Large intestine (tissue), 3 donors: ENCODE measurements at regions not wholly inside any gene's neighbourhood (a gene's known extent, or its start where the extent isn't known, plus 50 kb on each side); places are given as distances from the start of the nearest gene placed in this dataset.

Experiments
- DNase-seq, 2 donors: peaks; one replicate each; pipeline versions ENCODE4 v3.0.0 to v3.0.0-alpha.2; 2013
- H3K27ac ChIP-seq: one replicate; pipeline ENCODE4 v1.5.1; 2013; ENCODE audit warnings: low read length
- H3K27me3 ChIP-seq: 2 replicates; pipeline ENCODE4 v1.6.1; 2013; ENCODE audit warnings: low read length; ENCODE audit not compliant: control insufficient read depth, insufficient read depth
- H3K36me3 ChIP-seq: 2 replicates; pipeline ENCODE4 v1.6.1; 2013; ENCODE audit warnings: low read length; ENCODE audit not compliant: control insufficient read depth, insufficient read depth
- H3K4me1 ChIP-seq: one replicate; pipeline ENCODE4 v1.6.1; 2013; ENCODE audit warnings: low read length; ENCODE audit not compliant: control insufficient read depth, insufficient read depth
- H3K4me3 ChIP-seq: one replicate; pipeline ENCODE4 v1.5.1; 2013; ENCODE audit warnings: low read length
- H3K9me3 ChIP-seq: one replicate; pipeline ENCODE4 v1.6.1; 2013; ENCODE audit warnings: mild to moderate bottlenecking, low read depth, low read length, moderate library complexity; ENCODE audit not compliant: control insufficient read depth
- WGBS: methylation state at CpG from one replicate; pipeline ENCODE4 v1.1.5; 2013; ENCODE audit warnings: low lambda C conversion rate; ENCODE audit not compliant: insufficient coverage; 5-methylcytosine and 5-hydroxymethylcytosine counted together

DNA sequence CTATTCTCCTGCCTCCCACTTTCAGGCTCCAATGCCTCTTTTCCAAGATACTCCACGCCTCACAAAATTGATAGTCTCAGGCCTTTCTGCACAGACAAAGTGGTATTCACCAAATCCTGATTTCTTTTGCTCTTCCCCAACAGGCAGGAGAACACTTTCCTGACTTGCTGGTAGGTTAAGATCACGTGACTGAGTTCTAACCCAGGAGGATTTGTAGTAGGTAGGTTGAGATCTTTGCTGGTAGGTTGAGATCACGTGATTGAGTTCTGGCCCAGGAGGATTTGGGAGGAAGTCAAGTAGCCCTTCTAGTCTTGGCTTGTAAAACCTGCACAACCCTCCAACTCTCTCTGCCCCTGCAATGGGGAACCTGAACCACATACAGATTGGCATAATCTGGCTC, 741.5 kb downstream of the TYW1 start:
- no peaks in the 10 kb centered on the region for H3K27me3 ChIP-seq
- H3K4me3 ChIP-seq, result no peak overlapping the region
- no peak overlapping the region for H3K27ac ChIP-seq
- H3K4me1 ChIP-seq, result no peaks in the 10 kb centered on the region
- WGBS, result no CpG with 5 or more reads among the region's 3 CpGs
- H3K36me3 ChIP-seq, result no peaks in the 10 kb centered on the region
- DNase-seq, result no peak
- no peaks in the 10 kb centered on the region for H3K9me3 ChIP-seq

DNA sequence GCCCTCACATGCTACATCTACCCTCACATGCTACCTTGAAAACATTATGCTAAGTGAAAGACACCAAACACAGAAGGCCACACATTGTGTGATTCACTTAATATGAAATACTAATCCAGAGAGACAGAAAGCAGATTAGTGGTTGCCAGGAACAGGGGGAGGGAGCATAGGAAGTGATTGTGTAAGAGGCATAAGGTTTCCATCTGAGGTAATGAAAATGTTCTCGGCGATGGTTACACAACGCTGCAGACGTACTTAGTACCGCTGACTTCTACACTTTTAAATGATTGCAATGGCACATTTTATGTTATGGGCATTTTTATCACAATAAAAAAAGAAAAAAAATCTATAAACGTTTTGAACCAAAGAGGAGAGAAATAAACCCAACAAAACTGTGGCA, 742.3 kb downstream of the TYW1 start:
- H3K36me3 ChIP-seq, result no peaks in the 10 kb centered on the region
- no peak overlapping the region for H3K27ac ChIP-seq
- H3K4me1 ChIP-seq, result no peaks in the 10 kb centered on the region
- H3K9me3 ChIP-seq, result no peaks in the 10 kb centered on the region
- no peak for DNase-seq
- H3K4me3 ChIP-seq, result no peak overlapping the region
- WGBS, result 77% methylated on average over 6 of the region's 6 CpGs
- H3K27me3 ChIP-seq, result no peaks in the 10 kb centered on the region

DNA sequence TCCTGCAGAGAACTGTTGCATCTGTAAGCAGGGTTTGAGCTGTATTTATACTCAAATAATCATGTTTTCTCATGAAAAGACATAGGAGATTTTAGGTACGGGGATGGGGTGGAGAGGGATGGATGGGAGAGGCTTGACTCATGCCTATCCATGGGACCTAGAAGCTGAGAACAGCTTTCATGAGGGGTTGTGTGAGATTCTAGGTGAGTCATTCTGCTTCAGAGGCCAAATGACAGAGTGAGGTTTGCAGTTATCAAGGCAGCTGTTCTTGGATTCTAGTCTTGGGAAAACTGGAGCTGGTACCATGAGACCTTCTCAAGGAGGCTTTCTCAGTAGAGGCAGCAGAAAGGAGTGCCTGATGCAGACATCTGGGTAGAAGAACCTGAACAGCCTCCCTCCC, 746.9 kb downstream of the TYW1 start:
- no peak for DNase-seq
- H3K36me3 ChIP-seq, result no peaks in the 10 kb centered on the region
- no peak overlapping the region for H3K27ac ChIP-seq
- 100% methylated on average over 1 of the region's 1 CpG for WGBS
- H3K27me3 ChIP-seq, result no peaks in the 10 kb centered on the region
- H3K4me3 ChIP-seq, result no peak overlapping the region
- H3K4me1 ChIP-seq, result no peaks in the 10 kb centered on the region
- no peaks in the 10 kb centered on the region for H3K9me3 ChIP-seq

DNA sequence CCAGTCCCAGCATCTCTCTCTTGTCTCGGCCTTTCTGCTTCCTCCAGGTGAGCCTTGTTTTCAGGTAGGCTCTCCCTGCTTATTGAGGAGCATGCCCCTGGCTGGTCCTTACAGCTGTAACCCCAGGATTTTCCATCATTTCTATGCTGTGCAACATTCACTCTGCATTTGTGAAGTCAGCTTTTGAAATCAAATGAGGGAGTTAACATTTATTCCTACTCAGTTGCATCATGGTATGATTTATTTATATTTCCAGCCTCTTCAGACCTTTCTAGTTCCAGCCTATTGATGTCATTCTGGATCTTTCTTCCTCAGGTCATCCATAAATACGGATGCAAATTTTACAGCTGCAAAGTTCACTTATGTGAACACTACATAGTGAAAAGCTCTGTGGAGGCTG, 755.6 kb downstream of the TYW1 start:
- WGBS, result no CpG with 5 or more reads among the region's 2 CpGs
- H3K27ac ChIP-seq, result no peak overlapping the region
- H3K9me3 ChIP-seq, result no peaks in the 10 kb centered on the region
- H3K4me3 ChIP-seq, result no peak overlapping the region
- H3K27me3 ChIP-seq, result no peaks in the 10 kb centered on the region
- no peaks in the 10 kb centered on the region for H3K36me3 ChIP-seq
- no peak for DNase-seq
- H3K4me1 ChIP-seq, result no peaks in the 10 kb centered on the region

DNA sequence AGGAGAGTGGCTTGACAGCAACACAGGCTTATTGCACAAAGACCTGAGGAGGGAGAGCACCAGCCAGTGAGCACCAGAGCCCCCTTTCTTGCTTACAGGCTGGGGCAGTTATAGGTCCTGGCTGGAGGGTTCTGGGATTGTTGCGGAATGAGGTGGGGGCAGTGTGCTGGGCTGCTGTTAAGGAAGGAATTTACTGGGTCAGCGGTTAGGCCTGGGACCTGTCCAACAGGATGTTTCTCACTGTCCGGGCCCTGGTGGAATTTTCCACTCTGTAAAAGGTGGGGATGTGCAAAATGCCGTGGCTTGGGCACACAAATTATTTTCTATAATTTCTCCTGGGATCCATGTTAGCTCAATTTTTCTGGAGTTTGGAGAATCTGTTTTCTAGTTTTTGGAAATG, 757.3 kb downstream of the TYW1 start:
- WGBS, result no CpG with 5 or more reads among the region's 4 CpGs
- Histone ChIP-seq H3K9me3 (no peaks in the 10 kb centered on the region), H3K4me1 (no peaks in the 10 kb centered on the region), H3K4me3 (no peak overlapping the region), H3K36me3 (no peaks in the 10 kb centered on the region), H3K27ac (no peak overlapping the region), H3K27me3 (no peaks in the 10 kb centered on the region)
- DNase-seq, result no peak

DNA sequence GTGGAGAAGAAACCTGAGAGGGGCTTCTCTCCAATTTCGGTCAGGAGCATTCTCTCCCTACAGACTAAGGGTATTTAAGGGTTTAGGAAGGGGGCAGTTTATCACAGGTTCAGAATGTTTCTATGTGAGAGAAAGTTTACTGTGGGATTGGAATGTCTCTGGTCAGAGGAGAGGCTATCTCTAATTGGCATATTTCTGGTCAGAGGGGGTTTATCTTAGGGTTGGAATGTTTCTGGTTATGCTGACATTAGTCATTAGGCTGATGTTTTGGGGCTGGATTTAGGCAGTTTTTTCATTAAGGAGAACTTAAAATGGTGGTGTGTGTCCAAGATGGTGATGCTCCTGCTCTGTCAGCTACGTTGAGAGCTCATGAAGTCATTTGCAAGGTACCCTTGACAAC, 758.0 kb downstream of the TYW1 start:
- WGBS, result no CpG with 5 or more reads among the region's 2 CpGs
- Histone ChIP-seq H3K4me1 (no peaks in the 10 kb centered on the region), H3K27me3 (no peaks in the 10 kb centered on the region), H3K4me3 (no peak overlapping the region), H3K36me3 (no peaks in the 10 kb centered on the region), H3K27ac (no peak overlapping the region), H3K9me3 (no peaks in the 10 kb centered on the region)
- no peak for DNase-seq

DNA sequence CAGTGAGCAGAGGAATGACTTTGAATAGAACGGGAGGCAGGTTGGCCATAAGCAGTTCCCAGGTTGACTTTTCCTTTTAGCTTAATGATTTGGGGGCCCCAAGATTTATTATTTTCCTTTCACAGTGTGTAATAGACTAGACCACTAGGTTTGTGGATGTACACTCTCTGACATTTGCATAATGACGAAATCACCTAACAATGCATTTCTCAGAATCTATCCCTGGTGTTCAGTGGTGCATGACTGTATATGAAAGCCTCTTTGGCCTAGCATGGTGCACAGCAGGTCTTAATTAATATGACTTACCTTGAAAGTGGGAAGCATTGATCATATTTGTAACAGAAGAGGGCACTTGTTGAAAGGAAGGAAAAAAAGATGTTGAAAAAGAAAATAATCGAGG, 761.9 kb downstream of the TYW1 start:
- Histone ChIP-seq H3K27ac (no peak overlapping the region), H3K9me3 (no peaks in the 10 kb centered on the region), H3K27me3 (no peaks in the 10 kb centered on the region), H3K36me3 (no peaks in the 10 kb centered on the region), H3K4me1 (no peaks in the 10 kb centered on the region), H3K4me3 (no peak overlapping the region)
- DNase-seq, result no peak
- WGBS, result 82% methylated on average over 1 of the region's 3 CpGs

DNA sequence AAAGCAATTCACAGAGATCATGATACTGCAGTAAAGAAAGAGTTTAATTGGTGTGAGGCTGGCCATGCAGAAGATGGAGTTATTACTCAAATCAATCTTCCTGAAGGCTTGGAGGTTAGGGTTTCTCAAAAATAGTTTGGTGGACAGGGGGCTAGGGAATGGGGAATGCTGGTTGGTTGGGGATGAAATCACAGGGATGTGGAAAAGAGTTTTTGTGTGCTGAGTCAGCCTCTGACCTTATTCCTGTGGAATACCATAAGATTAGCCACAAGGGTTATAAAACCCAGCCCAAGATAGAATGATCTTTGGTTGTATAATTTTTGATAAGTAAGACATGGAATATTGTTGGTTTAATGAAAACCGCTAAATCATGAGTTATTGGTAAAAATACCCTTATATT, 764.3 kb downstream of the TYW1 start:
- WGBS, result 100% methylated on average over 1 of the region's 1 CpG
- no peaks in the 10 kb centered on the region for H3K36me3 ChIP-seq
- no peak for DNase-seq
- no peak overlapping the region for H3K27ac ChIP-seq
- H3K4me3 ChIP-seq, result no peak overlapping the region
- H3K27me3 ChIP-seq, result no peaks in the 10 kb centered on the region
- no peaks in the 10 kb centered on the region for H3K9me3 ChIP-seq
- no peaks in the 10 kb centered on the region for H3K4me1 ChIP-seq

DNA sequence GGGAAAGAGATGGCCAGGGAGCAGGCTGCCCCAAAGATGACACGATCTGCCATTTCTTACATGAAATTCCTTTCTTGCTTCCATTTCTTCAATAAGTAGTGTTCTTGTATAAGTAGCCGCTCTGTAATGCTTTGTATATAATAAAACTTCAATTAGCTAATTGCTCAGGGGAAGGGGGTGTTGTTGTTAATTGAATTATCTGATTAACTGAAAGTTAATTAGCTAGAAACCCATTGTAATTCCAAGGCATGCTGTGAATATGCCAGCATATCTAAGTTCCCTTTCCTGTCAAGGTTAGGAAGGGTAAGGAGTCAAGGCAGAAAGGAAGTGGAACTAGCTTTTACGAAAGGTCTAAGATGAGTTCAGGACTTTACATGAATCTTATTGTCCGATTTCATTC, 765.9 kb downstream of the TYW1 start:
- H3K4me1 ChIP-seq, result no peaks in the 10 kb centered on the region
- 93% methylated on average over 2 of the region's 4 CpGs for WGBS
- H3K4me3 ChIP-seq, result no peak overlapping the region
- H3K9me3 ChIP-seq, result no peaks in the 10 kb centered on the region
- no peak overlapping the region for H3K27ac ChIP-seq
- DNase-seq, result no peak
- H3K27me3 ChIP-seq, result no peaks in the 10 kb centered on the region
- no peaks in the 10 kb centered on the region for H3K36me3 ChIP-seq

DNA sequence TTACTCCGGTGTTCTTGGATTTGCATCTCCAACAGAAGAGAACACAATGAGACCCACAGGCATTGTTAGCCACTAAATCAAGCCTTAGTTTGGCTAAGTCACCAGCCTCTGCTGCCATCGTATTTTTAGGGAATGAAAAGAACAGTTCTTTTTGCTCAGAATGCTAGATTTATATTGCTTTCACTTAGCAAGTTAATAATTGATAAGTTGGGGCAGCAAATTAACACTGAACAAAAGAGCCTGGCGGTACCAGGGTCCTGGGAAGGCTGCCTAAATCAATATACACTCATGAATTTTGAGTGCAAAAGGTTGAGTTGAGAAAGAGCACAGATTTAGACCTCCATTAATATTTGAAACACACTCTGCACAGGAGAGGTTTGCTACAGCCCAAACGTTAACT, 767.7 kb downstream of the TYW1 start:
- WGBS, result no CpG with 5 or more reads among the region's 4 CpGs

DNA sequence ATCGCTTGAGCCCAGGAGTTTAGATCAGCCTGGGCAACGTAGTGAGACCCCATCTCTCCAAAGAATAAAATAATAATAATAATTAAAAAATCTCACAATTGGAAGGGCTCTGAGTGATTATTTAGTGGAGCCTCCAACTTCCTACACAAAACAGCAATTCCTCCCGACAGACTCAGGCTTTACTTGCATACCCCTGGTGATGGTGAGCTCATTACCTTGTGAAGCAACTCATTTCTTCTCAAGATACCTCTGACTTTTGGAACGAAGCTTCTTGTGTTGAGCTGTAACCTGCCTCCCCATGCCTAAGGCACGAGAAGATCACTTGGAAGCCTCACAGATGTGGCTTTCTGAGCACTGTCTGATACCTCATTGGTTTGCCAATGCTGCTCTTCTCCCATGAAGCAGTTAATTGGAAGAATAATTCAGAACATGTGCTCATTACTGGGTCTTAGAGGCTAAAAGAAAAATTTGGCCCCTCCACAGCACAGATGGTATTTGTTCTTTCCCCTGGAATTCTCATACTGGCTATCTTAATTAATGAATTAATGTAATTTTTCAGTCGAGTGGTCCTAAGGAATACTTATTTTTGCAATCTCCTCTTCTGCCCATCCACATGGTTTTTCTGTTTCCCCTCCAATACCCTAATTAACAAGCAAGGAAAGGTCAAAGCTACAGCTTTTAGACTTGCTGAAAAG, 769.0 kb downstream of the TYW1 start:
- Histone ChIP-seq H3K4me3 (no peak overlapping the region), H3K27ac (no peak overlapping the region), H3K4me1 (no peaks in the 10 kb centered on the region), H3K27me3 (no peaks in the 10 kb centered on the region), H3K36me3 (no peaks in the 10 kb centered on the region), H3K9me3 (no peaks in the 10 kb centered on the region)
- no peak for DNase-seq
- no CpG with 5 or more reads among the region's 6 CpGs for WGBS

More for the DNA sequence above, 767.7 kb downstream of the TYW1 start:
- no peaks in the 10 kb centered on the region for H3K9me3 ChIP-seq
- H3K36me3 ChIP-seq, result no peaks in the 10 kb centered on the region
- no peak overlapping the region for H3K4me3 ChIP-seq
- no peaks in the 10 kb centered on the region for H3K27me3 ChIP-seq
- DNase-seq, result no peak
- no peak overlapping the region for H3K27ac ChIP-seq
- H3K4me1 ChIP-seq, result no peaks in the 10 kb centered on the region
